ENCODE measurements at regions not wholly inside any gene's neighbourhood (a gene's known extent, or its start where the extent isn't known, plus 50 kb on each side); places are given as distances from the start of the nearest gene placed in this dataset.
"Not testable (repeated sequence)": the region's sequence is repeated elsewhere in the genome, so short reads cannot be mapped to it uniquely, and the experiment has no call there.

DNA sequence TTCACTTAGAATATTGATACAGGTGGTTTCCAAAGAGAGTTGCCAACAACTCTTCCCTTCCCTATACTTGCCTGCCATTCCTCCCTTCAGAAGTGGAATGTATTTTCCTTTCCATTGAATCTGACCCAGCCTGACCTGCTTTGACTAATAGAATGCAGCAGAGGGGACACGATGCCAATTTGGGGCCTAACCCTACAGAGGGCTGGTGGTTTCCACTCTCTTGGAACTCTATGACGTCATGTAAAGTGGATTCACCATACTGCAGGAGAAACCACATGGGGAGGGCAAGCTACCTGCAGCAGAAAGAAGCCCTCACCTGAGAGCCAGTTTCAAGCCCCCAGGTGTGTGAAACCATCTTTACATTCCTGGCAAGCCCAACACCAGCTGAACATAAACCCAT lies 98.9 kb upstream of the TRIB2 start:
- H3K27ac Mint-ChIP-seq, result no peak overlapping the region

DNA sequence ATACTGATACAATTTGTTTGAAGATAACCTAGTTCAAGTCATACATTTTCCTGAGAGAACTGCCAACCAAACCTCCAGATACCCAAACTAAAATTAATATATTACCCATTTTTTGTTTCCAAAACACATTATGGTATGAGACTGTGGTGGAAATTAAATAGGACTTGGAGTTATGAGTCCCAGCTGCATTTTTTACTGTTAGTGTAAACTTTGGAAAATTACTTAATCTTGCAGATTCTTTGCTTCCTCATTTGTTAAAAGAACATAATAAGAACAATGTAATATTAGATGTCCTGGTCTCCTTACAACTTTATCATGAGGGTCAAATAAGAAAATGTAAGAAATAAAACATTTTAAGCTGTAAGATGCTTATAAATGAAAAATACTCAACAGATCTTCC lies 98.2 kb upstream of the TRIB2 start:
- Mint-ChIP-seq H3K27ac (no peak overlapping the region), H3K4me3 (ENCODE audit: low read depth) (no peak overlapping the region), H3K27me3 (ENCODE audit: low read depth) (peaks cover 5% of the 10 kb centered on the region), H3K4me1 (ENCODE audit: low read depth) (peaks cover 19% of the 10 kb centered on the region), H3K9me3 (no peaks in the 10 kb centered on the region), H3K36me3 (ENCODE audit: low read depth) (no peaks in the 10 kb centered on the region)
- intact Hi-C loops (cut with micrococcal nuclease), result no loop called here
- no peak for DNase-seq (ENCODE audit: low spot score)

More for the DNA sequence above, 98.9 kb upstream of the TRIB2 start:
- no peaks in the 10 kb centered on the region for H3K36me3 Mint-ChIP-seq (ENCODE audit: low read depth)
- H3K4me3 Mint-ChIP-seq (ENCODE audit: low read depth), result no peak overlapping the region
- peaks cover 3% of the 10 kb centered on the region for H3K27me3 Mint-ChIP-seq (ENCODE audit: low read depth)
- H3K4me1 Mint-ChIP-seq (ENCODE audit: low read depth), result peaks cover 19% of the 10 kb centered on the region
- intact Hi-C loops (cut with micrococcal nuclease), result no loop called here
- DNase-seq (ENCODE audit: low spot score), result no peak
- no peaks in the 10 kb centered on the region for H3K9me3 Mint-ChIP-seq

DNA sequence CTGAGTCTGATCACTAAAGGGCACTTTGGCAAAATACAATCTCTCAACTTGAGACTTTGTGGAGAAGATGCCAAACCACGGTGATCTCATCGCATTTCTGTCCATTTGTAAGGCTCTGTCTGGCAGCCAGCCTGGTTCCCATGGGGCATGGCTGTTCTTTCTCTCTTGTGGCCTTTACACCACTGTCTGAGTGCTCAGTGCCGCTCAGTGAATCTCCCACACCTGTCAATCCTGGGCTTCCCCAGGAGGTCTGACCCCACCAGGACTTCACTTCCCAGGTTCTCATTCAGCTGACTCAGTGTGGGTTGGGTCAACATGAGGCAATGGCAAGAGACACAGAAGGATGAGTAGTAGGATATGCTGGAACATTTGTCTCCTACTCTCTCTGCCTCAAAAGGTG lies 96.8 kb upstream of the TRIB2 start:
- intact Hi-C loops (cut with micrococcal nuclease), result no loop called here
- Mint-ChIP-seq H3K36me3 (ENCODE audit: low read depth) (no peaks in the 10 kb centered on the region), H3K4me3 (ENCODE audit: low read depth) (no peak overlapping the region), H3K27me3 (ENCODE audit: low read depth) (peaks cover 5% of the 10 kb centered on the region), H3K4me1 (ENCODE audit: low read depth) (peaks cover 20% of the 10 kb centered on the region), H3K27ac (no peak overlapping the region), H3K9me3 (no peaks in the 10 kb centered on the region)
- no peak for DNase-seq (ENCODE audit: low spot score)

DNA sequence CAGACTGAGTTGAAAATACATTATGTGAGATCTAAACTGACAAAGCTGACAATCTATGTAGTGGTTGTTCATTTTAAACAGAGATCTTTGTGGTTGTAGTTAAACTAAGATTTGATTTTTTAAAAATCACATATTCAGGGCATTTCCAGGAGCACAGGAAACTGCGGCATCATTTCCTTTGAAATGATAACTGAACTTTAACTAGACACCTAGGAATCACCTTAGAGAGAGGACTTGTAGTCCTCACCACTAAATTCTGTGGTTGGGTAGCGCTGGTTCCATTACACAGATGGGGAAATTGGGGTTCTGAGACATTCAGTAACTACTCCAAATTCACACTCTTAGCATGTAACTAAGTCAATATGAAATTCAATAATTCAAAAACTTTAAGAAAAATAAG lies 96.0 kb upstream of the TRIB2 start:
- H3K27ac Mint-ChIP-seq, result no peak overlapping the region
- H3K9me3 Mint-ChIP-seq, result no peaks in the 10 kb centered on the region
- intact Hi-C loops (cut with micrococcal nuclease), result no loop called here
- no peak overlapping the region for H3K4me3 Mint-ChIP-seq (ENCODE audit: low read depth)
- no peak for DNase-seq (ENCODE audit: low spot score)
- peaks cover 5% of the 10 kb centered on the region for H3K27me3 Mint-ChIP-seq (ENCODE audit: low read depth)
- no peaks in the 10 kb centered on the region for H3K36me3 Mint-ChIP-seq (ENCODE audit: low read depth)
- H3K4me1 Mint-ChIP-seq (ENCODE audit: low read depth), result peaks cover 21% of the 10 kb centered on the region

DNA sequence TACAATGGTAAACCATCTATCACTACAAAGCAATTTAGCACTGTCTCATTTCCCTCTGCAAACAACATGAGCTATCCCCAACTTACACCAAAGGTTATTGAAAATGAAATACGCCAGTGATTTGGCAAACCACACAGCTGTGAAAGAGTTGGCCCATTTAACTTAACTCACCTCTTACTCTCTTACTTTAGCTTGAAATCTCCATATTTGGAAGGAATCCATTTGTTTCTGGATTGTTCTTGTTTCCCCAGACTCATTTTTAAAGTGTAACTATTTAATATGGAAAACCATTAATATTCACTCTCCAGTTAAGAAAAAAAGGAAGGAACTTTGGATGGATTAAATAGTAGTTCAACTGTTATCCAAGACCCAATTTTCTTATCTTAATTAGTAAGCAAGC lies 93.7 kb upstream of the TRIB2 start:
- no peaks in the 10 kb centered on the region for H3K36me3 Mint-ChIP-seq (ENCODE audit: low read depth)
- intact Hi-C loops (cut with micrococcal nuclease), result no loop called here
- H3K9me3 Mint-ChIP-seq, result no peaks in the 10 kb centered on the region
- H3K27me3 Mint-ChIP-seq (ENCODE audit: low read depth), result peaks cover 10% of the 10 kb centered on the region
- H3K4me1 Mint-ChIP-seq (ENCODE audit: low read depth), result peaks cover 21% of the 10 kb centered on the region
- H3K27ac Mint-ChIP-seq, result no peak overlapping the region
- no peak for DNase-seq (ENCODE audit: low spot score)
- H3K4me3 Mint-ChIP-seq (ENCODE audit: low read depth), result no peak overlapping the region

DNA sequence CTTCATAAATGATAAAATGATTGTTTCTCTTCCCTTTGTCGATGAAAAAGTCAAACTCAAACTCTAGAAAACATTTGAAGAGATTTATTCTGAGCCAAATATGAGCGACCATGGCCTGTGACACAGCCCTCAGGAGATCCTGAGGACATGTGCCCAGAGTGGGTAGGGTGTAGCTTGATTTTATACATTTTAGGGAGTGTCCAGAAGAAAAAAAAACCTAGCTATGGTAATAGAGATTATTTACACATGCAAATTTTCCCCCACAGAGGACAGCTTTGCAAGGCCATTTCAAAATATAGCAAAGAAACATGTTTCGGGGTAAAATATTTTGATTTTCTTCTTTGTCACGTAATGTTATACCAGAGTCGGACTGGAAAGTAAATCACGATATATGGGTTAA lies 92.4 kb upstream of the TRIB2 start:
- Mint-ChIP-seq H3K36me3 (ENCODE audit: low read depth) (no peaks in the 10 kb centered on the region), H3K4me1 (ENCODE audit: low read depth) (peaks cover 21% of the 10 kb centered on the region), H3K27me3 (ENCODE audit: low read depth) (peaks cover 11% of the 10 kb centered on the region), H3K4me3 (ENCODE audit: low read depth) (no peak overlapping the region), H3K9me3 (no peaks in the 10 kb centered on the region), H3K27ac (no peak overlapping the region)
- no peak for DNase-seq (ENCODE audit: low spot score)
- intact Hi-C loops (cut with micrococcal nuclease), result no loop called here

DNA sequence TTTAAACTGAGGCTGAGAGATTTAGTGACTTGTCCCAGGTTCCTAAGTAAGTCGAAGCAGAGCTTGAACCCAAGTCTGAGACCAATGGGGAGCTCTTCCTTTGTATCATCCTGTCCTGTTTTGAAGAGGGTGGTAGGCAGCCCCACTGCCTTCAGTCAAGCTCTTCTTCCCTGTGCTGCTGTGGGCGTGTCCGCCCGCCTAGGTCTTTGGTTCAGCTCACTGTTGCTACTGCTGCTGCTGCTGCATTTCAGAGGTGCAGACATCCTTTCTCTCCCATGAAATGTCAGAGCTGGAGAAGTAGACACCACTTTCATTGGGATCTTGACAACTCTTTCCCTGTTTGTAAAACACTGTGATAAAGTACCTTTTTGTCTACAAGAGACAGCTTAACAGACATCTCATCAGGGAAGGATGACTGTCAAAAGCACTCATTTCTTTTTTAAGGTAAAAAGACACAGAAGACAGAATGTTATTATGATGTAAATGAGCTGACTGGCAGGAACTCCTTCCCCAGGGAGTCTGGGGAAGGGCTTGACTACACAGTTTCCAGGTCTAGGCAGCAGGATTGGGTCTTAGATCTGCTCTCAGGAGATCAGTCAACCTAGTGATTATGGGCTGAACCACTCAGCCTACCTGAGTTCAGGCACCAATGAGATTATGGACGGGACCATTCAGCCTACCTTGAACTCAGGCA lies 91.7 kb upstream of the TRIB2 start:
- Mint-ChIP-seq H3K4me1 (ENCODE audit: low read depth) (peaks cover 15% of the 10 kb centered on the region), H3K36me3 (ENCODE audit: low read depth) (no peaks in the 10 kb centered on the region), H3K4me3 (ENCODE audit: low read depth) (no peak overlapping the region), H3K9me3 (no peaks in the 10 kb centered on the region), H3K27me3 (ENCODE audit: low read depth) (peaks cover 9% of the 10 kb centered on the region), H3K27ac (no peak overlapping the region)
- no peak for DNase-seq (ENCODE audit: low spot score)
- intact Hi-C loops (cut with micrococcal nuclease), result no loop called here

DNA sequence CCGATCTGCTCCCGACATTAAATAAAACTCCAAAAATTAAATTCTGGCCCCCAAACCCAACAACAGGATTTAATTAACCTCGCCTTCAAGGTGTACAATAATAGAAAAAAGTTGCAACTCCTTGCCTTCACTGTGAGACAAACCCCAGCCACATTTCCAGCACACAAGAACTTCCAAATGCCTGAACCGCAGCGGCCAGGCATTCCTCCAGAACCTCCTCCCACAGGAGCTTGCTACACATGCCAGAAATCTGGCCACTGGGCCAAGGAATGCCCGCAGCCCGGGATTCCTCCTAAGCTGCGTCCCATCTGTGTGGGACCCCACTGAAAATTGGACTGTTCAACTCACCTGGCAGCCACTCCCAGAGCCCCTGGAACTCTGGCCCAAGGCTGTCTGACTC lies 88.2 kb upstream of the TRIB2 start:
- H3K27me3 Mint-ChIP-seq (ENCODE audit: low read depth); DNase-seq (ENCODE audit: low spot score); H3K27ac Mint-ChIP-seq; H3K36me3 Mint-ChIP-seq (ENCODE audit: low read depth); H3K4me3 Mint-ChIP-seq (ENCODE audit: low read depth); H3K4me1 Mint-ChIP-seq (ENCODE audit: low read depth); intact Hi-C loops (cut with micrococcal nuclease); H3K9me3 Mint-ChIP-seq: not testable (repeated sequence)

DNA sequence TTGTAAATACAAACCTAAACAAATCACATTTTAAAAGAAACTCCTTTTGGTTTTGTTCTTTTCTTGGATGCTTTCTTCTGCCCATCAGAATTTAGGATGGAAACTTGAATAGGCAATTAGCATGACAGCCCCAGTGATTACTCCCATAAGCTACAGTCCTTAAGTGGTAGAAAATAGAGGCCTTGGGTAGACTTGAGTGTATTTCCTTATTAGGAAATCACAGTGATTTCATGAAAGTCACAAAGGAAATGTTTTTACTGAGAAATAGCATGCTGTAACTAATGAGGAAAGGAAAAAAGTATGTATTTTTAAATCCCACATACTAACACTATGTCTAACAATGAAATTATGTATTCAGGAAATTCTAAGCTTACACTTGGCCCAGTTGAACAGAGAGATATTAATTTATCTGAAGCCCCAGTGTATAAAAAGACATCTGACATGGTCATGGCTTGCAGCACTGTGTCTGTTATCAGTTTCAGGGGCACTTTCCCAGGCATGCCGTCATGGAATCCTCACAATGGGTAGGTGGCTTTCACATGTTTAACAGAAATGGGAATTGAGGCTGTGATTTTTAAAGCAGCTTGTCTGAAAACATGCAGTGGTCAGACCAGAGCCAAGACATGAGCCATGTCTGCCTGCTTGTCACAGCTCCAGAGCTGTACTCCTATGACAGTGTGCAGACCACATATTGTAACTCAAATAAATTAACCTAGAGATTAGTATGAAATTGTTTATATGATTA lies 79.7 kb upstream of the TRIB2 start:
- Mint-ChIP-seq H3K4me3 (ENCODE audit: low read depth) (no peak overlapping the region), H3K27ac (no peak overlapping the region), H3K36me3 (ENCODE audit: low read depth) (no peaks in the 10 kb centered on the region), H3K27me3 (ENCODE audit: low read depth) (no peaks in the 10 kb centered on the region), H3K9me3 (no peaks in the 10 kb centered on the region), H3K4me1 (ENCODE audit: low read depth) (peaks cover 38% of the 10 kb centered on the region)
- no peak for DNase-seq (ENCODE audit: low spot score)
- intact Hi-C loops (cut with micrococcal nuclease), result loop anchor here (5.0 kb wide), 2 partner anchors 80 to 345 kb away; partner anchors contain the start of gene TRIB2

DNA sequence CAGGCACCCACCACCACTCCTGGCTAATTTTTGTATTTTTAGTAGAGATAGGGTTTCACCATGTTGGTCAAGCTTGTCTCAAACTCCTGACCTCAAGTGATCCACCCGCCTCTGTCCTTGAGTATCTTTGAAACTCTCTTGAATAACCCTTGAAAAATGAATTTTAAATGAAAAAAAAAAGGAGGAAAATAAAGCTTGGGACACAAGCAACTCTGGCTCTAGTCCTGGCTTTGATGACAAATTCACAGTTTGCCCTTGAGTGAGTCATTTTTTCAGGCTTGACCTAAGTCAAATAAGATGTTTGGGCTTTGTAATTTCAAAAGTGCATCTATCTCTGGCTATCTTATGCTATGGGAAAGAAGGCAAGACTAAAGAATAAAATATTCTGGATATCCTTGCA lies 79.0 kb upstream of the TRIB2 start:
- no peak overlapping the region for H3K27ac Mint-ChIP-seq
- intact Hi-C loops (cut with micrococcal nuclease), result loop anchor here (5.0 kb wide), 2 partner anchors 80 to 345 kb away; partner anchors contain the start of gene TRIB2
- no peak for DNase-seq (ENCODE audit: low spot score)
- no peaks in the 10 kb centered on the region for H3K9me3 Mint-ChIP-seq
- H3K36me3 Mint-ChIP-seq (ENCODE audit: low read depth), result no peaks in the 10 kb centered on the region
- peaks cover 38% of the 10 kb centered on the region for H3K4me1 Mint-ChIP-seq (ENCODE audit: low read depth)
- H3K27me3 Mint-ChIP-seq (ENCODE audit: low read depth), result no peaks in the 10 kb centered on the region
- H3K4me3 Mint-ChIP-seq (ENCODE audit: low read depth), result no peak overlapping the region

DNA sequence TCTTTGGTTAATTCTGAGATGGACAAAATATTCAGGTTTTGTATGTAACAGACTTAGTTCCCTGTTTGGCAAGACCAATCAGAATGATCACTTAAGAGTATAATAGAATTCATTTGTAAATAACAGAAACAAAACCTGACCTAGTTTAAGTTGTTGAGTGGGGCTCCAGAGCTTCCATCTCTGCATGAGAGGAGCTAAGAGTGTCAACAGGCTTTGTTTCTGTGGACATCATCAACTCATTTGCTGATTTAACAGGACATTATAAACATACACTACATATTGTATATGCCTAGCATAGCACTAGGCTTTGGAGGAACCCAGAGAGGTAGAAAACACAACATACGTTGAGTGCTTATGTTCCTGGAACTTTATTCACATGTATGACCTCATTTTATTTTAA lies 75.3 kb upstream of the TRIB2 start:
- Mint-ChIP-seq H3K27ac (no peak overlapping the region), H3K36me3 (ENCODE audit: low read depth) (peaks cover 8% of the 10 kb centered on the region), H3K9me3 (peaks cover 14% of the 10 kb centered on the region), H3K27me3 (ENCODE audit: low read depth) (peaks cover 4% of the 10 kb centered on the region), H3K4me1 (ENCODE audit: low read depth) (peaks cover 38% of the 10 kb centered on the region), H3K4me3 (ENCODE audit: low read depth) (no peak overlapping the region)
- no peak for DNase-seq (ENCODE audit: low spot score)
- intact Hi-C loops (cut with micrococcal nuclease), result loop anchor here (5.0 kb wide), 1 partner anchor 139 kb away; no protein-coding TSS in a partner anchor

DNA sequence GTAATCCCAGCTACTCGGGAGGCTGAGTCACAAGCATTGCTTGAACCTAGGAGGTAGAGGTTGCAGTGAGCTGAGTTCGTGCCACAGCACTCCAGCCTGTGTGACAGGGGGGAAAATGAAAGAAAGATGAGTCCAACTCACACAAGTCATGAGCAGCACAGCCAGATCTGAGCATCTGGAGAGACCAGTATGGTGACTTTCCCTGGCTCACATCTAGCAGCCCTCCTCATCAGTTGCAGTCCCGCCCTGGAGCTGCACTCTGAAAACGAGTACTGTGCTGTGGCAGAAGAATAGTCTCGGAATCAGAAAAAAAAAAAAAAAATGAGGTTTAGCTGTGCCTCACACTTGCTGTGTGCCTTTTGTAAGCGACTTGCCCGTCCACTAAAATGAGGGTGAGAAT lies 74.4 kb upstream of the TRIB2 start:
- no peak for DNase-seq (ENCODE audit: low spot score)
- Mint-ChIP-seq H3K4me3 (ENCODE audit: low read depth) (no peak overlapping the region), H3K27ac (no peak overlapping the region), H3K9me3 (peaks cover 19% of the 10 kb centered on the region), H3K27me3 (ENCODE audit: low read depth) (peaks cover 7% of the 10 kb centered on the region), H3K4me1 (ENCODE audit: low read depth) (peaks cover 29% of the 10 kb centered on the region), H3K36me3 (ENCODE audit: low read depth) (peaks cover 8% of the 10 kb centered on the region)
- intact Hi-C loops (cut with micrococcal nuclease), result loop anchor here (5.0 kb wide), 1 partner anchor 140 kb away; no protein-coding TSS in a partner anchor

DNA sequence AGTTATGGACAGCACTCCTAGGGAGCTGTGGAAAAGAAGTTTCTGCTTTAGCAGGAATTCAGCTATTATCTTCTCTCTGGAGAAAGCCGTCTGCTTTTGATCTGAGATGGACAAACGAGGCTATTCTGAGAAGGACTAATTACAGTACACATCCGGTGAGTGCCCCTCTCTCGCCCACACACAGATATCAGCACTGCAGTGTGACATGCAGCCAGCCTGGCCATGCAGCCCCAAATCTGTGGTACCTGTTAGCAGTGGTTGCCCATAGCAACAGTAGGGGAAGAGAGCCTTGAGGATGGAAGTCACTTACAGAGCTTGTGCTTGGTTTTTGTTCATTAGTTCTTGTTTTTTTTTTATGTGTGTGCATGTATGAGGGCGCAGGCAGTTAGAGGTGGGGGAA lies 73.9 kb upstream of the TRIB2 start:
- intact Hi-C loops (cut with micrococcal nuclease), result loop anchor here (5.0 kb wide), 1 partner anchor 141 kb away; no protein-coding TSS in a partner anchor
- peaks cover 8% of the 10 kb centered on the region for H3K36me3 Mint-ChIP-seq (ENCODE audit: low read depth)

More for the DNA sequence above, 73.9 kb upstream of the TRIB2 start:
- no peak overlapping the region for H3K27ac Mint-ChIP-seq
- peaks cover 25% of the 10 kb centered on the region for H3K4me1 Mint-ChIP-seq (ENCODE audit: low read depth)
- H3K9me3 Mint-ChIP-seq, result peaks cover 19% of the 10 kb centered on the region
- no peak overlapping the region for H3K4me3 Mint-ChIP-seq (ENCODE audit: low read depth)
- no peak for DNase-seq (ENCODE audit: low spot score)
- H3K27me3 Mint-ChIP-seq (ENCODE audit: low read depth), result peaks cover 9% of the 10 kb centered on the region

Measured in activated T-helper 2 cell treated with anti-CD3 and anti-CD28 coated beads, Interferon-gamma antibody, Interleukin-2, Interleukin-4, amounts not matched to agents 10 μg/mL and 5 μg/mL and 100 μg/mL, durations not matched to agents 14 hours and 24 hours and 36 hours (primary cell).